Posterior cingulate gyrus (tissue), 11 donors: ENCODE measurements at regions not wholly inside any gene's neighbourhood (a gene's known extent, or its start where the extent isn't known, plus 50 kb on each side); places are given as distances from the start of the nearest gene placed in this dataset.

ENCODE experiments used
- DNase-seq, 10 donors: peaks; one replicate each; pipeline versions ENCODE4 v3.0.0 to v3.0.0-alpha.2; 2020 to 2021; ENCODE audit warnings: mixed read lengths in 3 of 10
- intact Hi-C: fragments of 100-400 bp; cut with DNase I; formaldehyde crosslinking; loops from one replicate; pipeline ENCODE4 v1.15.1; 2023

DNA sequence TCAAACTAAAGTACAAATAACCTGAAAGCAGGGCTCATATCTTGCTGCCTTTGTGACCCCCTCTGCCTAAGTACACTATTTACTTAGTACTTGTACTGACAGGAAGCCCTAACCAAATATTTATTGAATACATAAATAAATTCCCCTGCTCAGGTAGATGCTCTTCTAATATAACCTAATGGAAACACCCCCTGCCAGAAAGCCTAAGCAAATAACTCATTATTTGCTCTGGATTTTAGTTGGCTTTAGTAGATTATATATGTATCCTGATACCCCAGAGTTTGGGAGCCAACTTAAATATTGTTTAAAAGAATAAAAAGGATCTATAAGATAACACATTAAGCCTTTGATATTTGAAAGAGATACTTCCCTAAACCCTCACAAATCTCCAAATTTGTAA lies 318.2 kb downstream of the PPP1R2C start:
- intact Hi-C loops: no loop called here
- DNase-seq: no peak

DNA sequence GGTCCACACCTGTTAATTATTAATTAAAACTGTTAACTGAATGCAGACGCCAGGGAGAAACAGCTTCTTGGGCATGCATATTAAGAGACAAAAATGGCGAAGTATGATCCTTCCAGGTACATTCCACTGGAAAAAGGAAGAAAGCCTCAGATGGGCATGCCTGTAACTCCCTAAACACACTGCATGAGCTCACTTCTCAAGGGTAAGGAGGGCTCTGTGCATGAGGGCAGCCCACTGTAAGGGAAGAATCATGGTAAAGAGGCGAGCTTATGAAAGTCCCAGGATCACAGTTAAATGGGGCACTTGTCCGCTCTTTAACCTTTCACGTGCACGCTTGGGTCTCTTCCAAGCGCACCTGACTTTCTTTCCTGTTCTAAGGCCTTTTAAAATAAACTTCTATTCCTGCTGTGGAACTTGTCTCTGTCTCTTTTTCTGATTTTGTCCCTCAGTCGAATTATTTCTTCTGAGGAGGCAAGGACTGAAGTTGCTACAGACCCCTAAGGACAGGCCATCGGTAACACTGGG lies 321.7 kb downstream of the PPP1R2C start:
- intact Hi-C loops: no loop called here

DNA sequence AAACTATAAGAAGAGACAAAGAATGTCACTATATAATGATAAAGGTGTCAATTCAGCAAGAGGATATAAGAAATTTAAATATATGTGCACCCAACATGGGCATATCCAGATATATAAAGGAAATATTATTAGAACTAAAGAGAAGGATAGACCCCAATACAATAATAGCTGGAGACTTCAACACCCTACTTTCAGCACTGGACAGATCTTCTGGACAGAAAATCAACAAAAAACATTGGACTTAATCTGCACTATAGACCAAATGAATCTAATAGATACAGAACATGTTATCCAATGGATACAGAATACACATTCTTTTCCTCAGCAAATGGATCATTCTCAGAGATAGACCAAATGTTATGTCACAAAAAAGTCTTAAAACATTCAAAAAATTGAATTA lies 327.7 kb downstream of the PPP1R2C start:
- intact Hi-C loops: no loop called here
- no peak for DNase-seq

More for the DNA sequence above, 321.7 kb downstream of the PPP1R2C start:
- DNase-seq: no peak

DNA sequence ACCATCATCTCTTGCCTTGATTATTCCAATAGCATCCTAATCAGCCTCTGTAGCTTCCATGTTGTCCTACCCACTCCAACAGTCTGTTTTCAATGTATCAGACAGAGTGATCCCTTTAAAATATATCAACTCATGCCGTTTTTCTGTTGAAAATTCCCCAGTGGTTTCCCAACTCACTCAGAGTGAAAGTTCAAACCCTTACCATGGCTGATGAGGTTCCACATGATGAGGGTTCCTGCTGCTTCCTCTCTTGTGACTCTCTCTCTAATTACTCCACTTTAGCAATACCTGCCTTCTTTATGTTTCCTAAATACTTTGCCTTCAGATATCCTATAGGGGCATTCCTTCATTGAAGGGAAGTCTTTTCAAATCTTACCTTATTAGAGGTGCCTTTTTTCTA lies 334.7 kb downstream of the PPP1R2C start:
- intact Hi-C loops: no loop called here
- no peak for DNase-seq

DNA sequence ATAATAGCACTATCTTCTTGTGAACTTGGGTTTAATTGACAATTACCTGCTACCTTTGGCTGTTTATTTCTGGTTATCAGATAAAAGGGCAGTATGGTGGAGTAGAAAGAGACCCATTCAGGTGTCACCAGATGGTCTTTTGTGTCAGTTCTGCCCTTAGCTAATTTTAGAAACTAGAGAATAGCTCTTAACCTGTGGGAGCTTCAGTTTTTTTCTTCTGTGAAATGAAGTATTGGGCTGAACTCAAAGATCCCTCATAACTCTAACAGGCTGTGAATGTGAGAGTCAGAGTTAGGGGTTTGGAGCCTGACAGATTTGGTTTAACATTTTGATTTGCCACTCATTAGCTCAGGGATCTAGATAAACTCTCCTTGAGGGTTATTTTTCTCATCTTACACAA lies 335.2 kb downstream of the PPP1R2C start:
- intact Hi-C loops: no loop called here
- DNase-seq: no peak

DNA sequence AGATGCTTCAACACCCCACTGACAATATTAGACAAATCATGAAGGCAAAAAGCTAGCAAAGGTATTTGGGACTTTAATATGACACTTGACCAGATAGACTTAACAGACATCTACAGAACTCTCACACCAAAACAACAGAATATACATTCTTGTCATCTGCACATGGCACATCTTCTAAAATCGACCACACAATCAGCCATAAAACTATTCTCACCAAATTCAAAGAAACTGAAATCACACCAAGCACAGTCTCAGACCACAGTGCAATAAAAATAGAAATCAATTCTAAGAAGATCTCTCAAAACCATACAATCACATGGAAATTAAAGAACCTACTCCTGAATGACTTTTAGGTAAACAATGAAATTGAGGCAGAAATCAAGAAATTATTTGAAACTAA lies 340.8 kb downstream of the PPP1R2C start:
- intact Hi-C loops: no loop called here

DNA sequence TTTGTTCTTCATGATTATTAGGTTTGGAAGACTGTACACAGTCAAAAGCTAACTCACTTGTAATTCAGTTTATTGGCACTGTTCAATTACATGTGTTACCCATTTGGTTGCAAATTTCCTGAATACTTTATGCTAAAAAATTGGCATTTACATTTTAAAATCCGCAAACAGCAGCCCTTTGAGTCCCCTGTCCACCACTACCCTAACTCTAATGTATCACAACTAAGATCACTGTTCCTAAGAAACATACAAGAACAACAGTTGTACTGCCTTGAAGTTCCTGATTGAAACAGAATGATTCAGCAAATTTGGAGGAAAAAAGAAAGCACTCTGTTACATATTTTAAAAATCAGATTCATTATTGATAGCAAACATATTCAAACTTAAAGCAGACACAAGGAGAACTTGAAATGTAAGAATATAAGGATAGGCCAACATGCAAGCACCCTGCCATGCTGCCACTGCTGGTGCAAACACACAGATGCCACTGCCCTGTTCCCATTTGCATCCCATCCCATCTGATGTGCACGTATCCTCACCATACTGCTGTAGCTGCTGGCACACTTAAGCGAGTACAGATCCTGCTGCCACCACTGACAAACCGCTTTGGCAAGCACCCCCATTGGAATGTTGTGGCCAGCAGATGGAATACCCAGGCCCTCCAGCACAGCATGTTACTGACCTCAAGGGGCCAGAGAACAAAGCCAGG lies 343.4 kb downstream of the PPP1R2C start:
- no peak for DNase-seq
- intact Hi-C loops: no loop called here

More for the DNA sequence above, 340.8 kb downstream of the PPP1R2C start:
- DNase-seq: no peak

DNA sequence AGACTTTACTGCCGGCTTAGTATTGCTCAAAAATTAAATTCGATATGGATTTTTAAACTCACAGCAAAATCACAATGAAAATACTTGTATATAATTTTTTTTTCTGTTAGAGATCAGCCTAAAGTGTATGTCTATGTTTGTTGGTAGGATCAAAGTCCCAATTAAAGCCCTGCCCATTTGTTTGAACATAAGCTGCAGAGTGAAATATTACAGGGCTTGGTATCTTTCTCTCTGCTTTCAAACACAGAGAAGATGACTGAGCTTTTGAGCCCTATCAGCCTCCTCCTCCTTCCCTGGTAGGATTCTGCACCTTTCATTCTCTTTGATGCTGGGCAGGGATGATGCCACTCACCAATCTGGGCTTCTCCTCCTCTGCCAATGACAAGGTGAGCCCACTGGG lies 345.4 kb downstream of the PPP1R2C start:
- DNase-seq: no peak
- intact Hi-C loops: no loop called here

DNA sequence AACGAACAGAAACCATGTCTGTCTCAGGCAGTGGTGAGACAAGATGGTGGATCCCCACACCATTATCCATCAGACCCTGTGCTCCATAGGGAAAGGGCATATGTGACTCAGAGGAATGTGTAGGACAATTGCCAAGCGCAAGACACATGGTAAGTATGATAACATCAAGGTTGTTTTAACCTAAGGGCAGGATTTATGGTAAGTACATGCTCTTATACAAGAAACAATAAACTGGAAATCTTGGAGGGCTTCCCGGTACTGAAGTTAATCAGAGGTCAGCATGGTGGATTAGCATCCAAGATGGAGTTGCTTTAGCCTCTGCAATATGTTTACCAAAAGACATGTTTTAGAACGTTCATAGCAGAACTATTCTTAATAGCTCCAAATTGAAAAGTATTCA lies 355.0 kb downstream of the PPP1R2C start:
- DNase-seq: no peak

DNA sequence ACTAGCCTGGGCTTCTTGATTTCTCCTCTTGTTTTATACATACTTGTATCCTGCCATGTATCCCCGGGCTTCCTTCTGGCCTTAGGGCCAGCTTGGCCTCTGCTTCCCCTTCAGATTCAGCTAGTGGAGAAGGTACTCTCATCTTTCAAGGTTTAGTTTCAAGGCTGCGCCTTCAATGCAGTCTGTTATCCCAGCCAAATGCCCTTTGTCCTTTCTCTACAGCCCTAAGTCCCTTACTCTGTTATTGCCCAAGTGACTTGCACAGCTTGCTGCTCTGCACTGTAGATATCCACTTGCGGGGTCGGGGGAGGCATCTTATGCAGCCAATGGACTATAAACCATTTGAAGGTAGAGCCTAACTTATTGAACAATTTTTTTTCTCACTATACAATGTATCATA lies 357.5 kb downstream of the PPP1R2C start:
- intact Hi-C loops: no loop called here
- DNase-seq: no peak

More for the DNA sequence above, 355.0 kb downstream of the PPP1R2C start:
- intact Hi-C loops: no loop called here

DNA sequence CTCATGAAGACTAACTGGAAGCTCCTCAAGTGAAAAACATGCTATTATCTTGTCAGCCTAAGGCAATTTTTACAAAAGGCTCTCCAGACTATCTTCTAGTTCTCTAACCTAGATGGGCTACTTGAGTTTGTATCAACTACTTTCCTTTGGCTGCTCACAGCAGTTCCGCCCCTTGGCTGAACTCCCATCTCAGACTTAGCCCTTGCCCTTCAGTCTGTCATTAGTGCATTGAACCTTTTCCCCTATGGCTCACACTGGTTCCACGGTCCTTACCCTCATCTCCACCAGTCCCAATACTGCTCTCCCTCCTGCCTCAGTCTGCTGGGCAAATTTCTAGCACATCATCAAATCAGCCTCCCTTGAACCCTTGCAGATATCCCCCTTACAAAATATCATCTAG lies 362.3 kb downstream of the PPP1R2C start:
- intact Hi-C loops: no loop called here
- DNase-seq: no peak

DNA sequence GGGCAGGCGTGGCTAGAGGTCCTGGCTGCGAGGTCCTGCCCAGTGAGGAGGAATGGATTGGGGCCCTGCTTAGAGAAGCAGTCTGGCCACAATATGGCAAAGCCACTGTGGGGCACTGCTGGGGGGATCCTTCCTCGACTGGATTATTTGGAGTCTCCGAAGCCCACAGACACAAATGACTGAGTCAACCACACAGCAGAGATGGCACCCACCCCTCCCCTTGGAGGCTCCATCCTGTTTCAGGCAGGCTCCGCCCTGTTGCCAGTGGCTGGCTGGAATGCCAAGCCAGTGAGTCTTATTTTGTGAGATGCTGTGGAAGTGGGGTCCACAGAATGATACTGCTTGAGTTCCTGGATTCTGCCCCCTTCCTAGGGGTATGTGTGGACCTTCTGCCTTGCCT lies 363.9 kb downstream of the PPP1R2C start:
- DNase-seq: peak in 1 of 10 donors; percentile 75
- intact Hi-C loops: no loop called here

DNA sequence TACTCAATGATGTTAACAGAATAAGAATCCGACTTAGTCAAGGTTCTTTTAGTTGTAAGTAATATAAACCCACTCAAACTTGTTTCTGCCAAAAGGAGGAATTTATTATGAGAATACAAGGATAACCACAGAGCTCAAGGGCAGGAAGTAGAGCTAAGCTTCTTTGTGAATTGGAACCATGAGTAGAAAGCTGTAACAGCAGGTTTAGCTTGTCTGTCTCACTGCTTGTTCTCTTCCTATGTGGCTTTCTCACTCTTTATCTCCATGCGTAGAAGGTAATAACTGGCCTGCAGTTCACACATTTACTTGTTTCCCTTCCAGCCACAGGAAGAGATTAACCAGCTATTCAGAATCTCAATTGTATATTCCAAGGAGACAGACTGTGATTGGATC lies 378.3 kb downstream of the PPP1R2C start:
- intact Hi-C loops: no loop called here
- no peak for DNase-seq

DNA sequence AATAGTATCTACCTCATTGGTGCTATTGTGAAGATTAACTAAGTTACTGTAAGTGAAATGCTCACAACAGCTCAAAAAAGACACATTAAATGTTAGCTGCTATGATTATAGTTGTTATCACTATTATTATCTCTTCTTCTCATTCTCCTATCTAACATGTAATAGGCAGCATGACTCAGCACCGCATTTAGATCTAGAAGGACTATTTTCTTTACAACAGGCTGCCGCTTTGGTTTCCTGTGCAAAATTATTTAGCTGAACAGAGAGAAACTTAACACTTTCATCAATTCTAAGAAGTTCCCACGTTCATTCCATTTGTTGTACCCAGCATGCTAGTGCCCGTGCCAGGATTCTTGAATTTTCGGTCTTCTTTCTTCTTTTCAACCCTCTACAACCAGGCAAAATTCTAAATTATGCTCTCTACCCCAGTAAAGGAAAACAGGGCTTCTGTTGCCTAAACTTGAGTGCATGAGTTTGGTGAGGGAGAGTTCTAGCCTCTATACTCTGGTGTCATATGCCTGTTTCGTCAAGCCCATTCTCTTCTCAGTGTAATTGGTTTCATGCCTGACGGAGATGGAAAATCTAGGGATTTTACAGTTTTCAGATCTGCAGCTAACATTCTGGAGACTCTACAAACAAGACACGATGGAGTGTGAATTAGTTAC lies 378.9 kb downstream of the PPP1R2C start:
- intact Hi-C loops: no loop called here
- no peak for DNase-seq

DNA sequence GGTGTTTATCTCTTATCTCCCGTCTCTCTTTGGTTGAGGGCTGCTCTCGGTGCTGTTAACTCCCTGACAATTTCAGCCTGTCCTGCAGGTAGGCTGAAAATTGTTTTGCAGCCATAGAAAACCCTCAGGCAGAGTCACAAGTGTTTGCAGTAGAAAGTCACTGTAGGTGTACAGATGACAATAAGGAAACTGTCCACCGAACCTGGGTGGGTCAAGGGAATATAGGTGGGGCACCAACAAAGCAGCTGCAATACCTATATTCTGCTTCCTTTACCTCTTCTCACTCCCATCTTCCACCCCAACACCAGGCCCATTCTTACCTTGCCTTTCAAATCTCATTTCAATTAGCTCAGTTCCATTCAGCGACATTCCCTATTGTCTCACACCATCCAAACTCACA lies 381.8 kb downstream of the PPP1R2C start:
- intact Hi-C loops: no loop called here
- DNase-seq: no peak

DNA sequence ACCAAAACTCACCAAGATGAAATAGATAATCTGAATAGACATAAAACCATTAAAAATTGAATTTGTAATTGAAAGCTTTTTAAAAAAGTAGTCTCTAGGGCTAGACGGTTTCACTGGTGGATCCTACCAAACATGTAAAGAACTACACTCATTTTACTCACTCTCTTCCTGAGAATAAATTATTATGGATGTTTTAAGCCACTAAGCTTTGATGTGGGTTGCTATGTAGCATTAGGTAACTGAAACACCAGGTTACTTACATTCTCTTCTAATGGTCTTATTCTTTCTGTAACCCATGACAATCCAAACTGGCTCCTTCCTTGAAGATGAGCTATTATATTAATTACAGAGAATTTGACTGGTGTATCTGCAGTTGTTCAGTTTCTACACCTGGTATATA lies 385.1 kb downstream of the PPP1R2C start:
- intact Hi-C loops: no loop called here
- DNase-seq: no peak

DNA sequence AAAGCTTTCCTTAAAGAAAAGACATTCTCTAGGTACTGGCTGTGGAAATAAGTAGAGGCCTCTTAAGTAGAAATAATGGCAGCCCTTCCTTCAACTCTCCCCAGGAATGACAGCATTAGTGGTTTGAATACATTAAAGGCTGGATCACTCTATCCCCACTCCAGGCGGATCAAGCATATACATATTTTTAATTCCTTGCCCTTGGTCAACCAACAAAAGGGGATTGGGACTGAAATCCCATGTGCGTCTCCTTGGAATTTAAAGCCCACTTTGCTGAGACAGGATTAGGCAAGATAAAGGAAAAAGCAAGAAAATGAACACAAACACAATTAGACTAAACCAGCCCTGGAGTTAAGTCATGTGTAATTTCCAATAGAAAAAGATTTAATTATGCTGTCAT lies 391.3 kb downstream of the PPP1R2C start:
- no peak for DNase-seq
- intact Hi-C loops: no loop called here

DNA sequence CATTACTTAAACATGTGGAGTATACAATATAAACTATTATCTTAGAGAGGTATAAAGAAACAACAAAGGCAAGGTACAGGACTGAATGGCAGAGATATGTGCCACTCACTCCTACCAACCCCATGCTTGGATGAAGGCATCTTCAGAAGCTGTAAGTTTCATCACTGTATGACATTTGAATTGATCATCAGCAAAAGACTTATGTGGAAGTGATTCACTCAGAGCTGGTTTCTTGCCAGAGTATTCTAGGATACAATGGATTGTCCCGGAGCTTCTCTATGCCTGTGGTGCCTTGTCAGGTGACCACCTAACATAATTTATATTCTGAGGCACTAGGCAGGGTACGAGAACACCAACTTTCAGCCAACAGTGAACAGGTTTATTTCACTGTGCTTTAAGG lies 392.2 kb downstream of the PPP1R2C start:
- DNase-seq: no peak
- intact Hi-C loops: no loop called here

DNA sequence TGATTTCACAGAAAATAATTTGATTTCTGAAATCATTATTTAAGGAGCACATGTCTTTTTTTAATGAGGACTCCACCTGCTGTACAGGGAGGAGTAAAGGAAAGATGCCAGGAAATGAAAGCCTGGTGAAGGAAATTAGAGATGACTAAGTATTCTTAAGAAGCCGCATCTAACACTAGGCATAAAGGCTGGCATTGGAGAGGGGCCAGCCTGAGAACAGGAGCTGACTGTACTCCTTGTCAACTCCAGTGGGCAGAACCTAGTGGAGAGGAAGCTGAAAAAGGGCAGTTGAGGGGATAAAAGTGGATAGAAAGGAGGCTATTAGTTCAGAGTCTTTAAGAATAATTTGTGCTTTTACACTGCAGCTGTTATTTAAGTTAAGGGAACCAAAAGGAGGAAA lies 393.0 kb downstream of the PPP1R2C start:
- peak in 2 of 10 donors; percentile 7 to 8 for DNase-seq
- intact Hi-C loops: no loop called here

DNA sequence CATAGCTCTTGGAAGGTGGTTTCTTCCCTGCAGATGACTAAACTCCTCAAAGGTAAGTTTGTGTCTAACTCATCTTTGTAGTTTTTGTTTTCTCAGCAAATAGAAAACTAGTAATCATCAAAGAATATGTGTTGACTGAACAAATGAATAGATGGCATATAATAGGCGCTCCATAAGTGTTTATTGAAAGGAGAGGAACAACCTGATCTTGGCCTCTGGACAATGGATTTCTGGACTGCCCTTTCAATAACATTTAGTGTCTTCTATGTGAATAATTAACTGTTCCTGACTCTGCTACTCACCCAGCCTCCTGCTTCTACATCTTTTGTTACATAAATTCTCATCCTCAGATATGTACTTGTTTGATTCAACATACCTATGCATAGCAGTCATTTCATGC lies 399.1 kb downstream of the PPP1R2C start:
- intact Hi-C loops: no loop called here

DNA sequence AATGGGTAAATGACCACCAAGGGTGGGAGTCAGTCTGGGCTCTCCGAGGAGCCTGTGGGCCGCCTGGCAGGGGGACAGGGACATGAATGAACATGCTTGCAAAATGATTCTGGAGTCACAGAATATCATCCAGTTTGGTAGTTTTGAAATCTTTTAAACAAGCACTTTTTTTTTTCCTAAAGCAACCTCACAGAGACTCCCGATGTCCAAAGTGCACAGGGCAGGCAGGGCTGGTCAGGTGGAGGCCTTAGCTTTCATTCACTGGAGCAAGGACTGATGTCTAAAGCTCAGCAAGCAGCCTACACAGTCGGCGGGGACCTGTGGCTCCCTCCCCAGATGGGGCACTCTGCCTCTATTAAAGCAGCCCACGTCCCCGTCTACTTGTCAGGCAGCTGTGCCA lies 402.9 kb downstream of the PPP1R2C start:
- peak in 1 of 10 donors; percentile 24 for DNase-seq

More for the DNA sequence above, 399.1 kb downstream of the PPP1R2C start:
- no peak for DNase-seq

DNA sequence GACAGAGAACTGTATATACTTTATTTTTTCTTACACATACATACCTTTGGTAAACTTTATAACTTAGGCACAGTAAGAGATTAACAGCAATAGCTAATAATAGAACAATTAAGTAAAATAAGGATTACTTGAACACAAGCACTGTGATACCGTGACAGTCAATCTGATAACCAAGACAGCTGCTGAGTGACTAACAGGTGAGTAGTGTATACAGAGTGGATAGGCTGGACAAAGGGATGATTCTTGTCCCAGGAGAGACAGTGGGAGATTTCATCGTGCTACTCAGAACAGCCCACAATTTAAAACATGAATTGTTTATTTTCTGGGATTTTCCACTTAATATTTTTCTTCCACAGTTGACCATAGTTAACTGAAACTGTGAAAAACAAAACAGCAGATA lies 411.8 kb downstream of the PPP1R2C start:
- DNase-seq: no peak
- intact Hi-C loops: no loop called here

More for the DNA sequence above, 402.9 kb downstream of the PPP1R2C start:
- intact Hi-C loops: no loop called here
